LNCAP (cell line): ENCODE measurements at regions not wholly inside any gene's neighbourhood (a gene's known extent, or its start where the extent isn't known, plus 50 kb on each side); places are given as distances from the start of the nearest gene placed in this dataset.

Experiments
- CTCF ChIP-seq: fragments of 450-650 bp; IDR thresholded peaks from 2 replicates; pipeline ENCODE4 v1.5.1; 2017; ENCODE audit warnings: mild to moderate bottlenecking

GRCh38 chr22:48691431-48691851, 1136.2 kb downstream of the BRD1 start:
- TF ChIP-seq CTCF, result no peak

GRCh38 chr22:48690583-48691317, 1136.9 kb downstream of the BRD1 start:
- no peak for TF ChIP-seq CTCF

DNA sequence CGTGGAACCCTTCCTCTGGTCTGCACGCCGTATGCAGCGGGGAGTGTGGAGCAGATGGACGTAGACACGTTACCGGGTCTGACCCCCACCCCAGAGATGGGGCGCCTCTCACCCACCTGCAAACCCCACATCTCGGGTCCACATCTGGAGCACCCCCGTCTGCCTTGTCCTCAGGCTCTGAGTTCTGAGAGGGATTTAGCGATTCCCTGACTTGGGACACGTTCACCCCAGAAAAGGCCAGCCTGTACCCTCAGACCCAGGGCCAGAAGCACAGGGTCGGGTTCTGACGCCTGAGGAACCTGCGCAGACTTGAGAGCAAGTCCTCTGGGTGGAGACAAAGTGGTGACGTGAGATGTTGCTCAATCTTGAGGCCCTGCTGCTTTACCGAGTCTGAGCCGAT, 1138.5 kb downstream of the BRD1 start:
- TF ChIP-seq CTCF, result no peak

DNA sequence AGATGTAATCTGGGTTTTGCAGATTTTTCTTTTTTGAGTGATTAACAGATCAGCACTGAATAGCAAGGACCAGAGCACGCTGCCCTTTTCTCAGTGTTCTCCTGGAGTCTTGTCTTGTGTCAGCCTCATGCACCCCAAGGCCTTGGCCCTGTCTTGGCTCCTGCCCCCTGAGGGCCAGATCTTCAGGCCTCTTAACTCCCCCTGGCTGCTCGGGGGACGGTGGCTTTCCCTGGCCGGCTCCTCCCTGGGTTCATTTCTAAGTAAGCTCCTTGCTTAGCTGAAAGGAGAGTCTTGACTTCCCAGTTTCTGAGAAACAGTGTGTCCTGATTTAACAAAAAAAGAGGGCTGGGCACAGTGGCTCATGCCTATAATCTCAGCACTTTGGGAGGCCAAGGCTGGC, 1139.3 kb downstream of the BRD1 start:
- TF ChIP-seq CTCF, result no peak

DNA sequence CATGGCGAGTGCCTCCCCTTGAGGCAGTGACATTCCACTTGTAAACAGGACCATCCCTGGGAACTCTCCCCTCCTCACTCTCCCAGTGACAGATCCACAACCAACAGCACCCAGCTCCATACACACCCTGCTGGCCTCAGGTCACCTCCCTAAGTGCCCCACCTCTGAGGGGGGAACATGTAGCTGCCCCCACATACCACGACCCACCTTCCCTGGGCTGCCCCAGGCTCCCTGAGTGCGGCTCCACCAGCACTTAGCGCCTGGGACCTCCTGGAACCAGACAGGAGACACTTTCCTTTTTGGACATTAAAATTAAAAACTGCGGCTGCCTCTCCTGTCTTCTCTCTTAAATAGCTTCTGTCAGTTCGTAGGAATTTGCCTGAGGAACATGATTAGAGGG, 1140.1 kb downstream of the BRD1 start:
- no peak for TF ChIP-seq CTCF

GRCh38 chr22:48686694-48687302, 1140.9 kb downstream of the BRD1 start:
- TF ChIP-seq CTCF, result no peak

DNA sequence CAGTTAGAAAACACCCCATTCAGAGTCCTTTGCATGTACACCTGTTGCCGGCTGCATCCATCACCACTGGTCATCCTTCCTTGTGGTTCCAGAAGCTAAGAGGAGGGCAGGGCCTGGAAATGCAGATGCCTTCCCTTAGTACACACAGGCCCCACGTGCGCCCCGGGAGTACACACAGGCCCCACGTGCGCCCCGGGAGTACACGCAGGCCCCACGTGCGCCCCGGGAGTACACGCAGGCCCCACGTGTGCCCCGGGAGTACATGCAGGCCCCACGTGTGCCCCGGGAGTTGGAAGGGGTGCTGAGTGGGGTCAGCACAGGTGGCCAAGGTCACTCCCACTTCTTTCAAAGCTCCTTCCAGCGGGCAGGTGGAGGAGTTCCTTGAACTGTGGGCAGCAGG, 1141.9 kb downstream of the BRD1 start:
- no peak for TF ChIP-seq CTCF
